ENCODE measurements at regions not wholly inside any gene's neighbourhood (a gene's known extent, or its start where the extent isn't known, plus 50 kb on each side); places are given as distances from the start of the nearest gene placed in this dataset.

DNA sequence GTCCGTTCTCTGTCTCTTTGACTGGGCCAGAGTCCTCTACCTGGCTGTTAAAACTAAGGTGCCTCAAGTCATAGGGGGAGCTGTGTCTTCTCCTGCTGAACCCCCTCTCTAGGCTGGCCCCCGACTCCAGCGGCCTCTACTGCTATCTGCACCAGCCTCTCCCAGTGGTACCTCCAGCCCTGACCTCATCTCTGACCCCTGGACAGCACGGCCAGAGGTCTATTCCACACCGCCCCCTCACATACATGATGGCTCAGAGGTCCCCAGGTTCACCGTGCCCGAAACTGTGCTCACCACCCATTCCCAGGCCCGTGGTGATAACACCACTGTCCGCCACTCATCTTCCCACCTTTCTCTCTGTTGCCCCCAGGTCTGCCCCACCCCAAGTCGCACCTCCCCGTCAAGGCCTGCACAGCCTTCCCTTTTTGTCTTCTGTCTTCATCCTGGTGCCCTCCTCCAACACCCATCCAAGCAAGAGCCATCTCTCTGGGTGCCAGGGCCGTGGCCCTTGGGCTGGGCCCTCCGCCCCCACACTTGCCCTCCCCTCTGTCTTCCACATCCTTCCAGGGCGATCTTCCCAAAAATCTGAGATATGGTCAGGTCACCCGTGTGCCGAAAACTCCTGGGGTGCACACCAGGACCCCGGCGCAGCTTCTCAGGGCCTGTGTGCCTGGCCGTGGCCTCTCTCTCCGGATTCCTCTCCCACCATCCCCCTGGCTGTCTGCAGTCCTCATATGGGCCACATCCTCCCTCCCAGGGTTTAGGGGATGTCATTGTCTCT is 134.4 kb upstream of the ID2 start:
- Histone ChIP-seq H3K4me1 (ENCODE audit: insufficient read depth, low read length) (peaks cover 3% of the 10 kb centered on the region), H3K4me3 (ENCODE audit: low read length) (no peak overlapping the region), H3K9me3 (ENCODE audit: low read length) (no peaks in the 10 kb centered on the region), H3K36me3 (ENCODE audit: insufficient read depth, low read length) (no peaks in the 10 kb centered on the region), H3K27me3 (ENCODE audit: insufficient read depth, low read length) (no peaks in the 10 kb centered on the region), H2AFZ (ENCODE audit: low read depth, low read length) (no peak overlapping the region)

DNA sequence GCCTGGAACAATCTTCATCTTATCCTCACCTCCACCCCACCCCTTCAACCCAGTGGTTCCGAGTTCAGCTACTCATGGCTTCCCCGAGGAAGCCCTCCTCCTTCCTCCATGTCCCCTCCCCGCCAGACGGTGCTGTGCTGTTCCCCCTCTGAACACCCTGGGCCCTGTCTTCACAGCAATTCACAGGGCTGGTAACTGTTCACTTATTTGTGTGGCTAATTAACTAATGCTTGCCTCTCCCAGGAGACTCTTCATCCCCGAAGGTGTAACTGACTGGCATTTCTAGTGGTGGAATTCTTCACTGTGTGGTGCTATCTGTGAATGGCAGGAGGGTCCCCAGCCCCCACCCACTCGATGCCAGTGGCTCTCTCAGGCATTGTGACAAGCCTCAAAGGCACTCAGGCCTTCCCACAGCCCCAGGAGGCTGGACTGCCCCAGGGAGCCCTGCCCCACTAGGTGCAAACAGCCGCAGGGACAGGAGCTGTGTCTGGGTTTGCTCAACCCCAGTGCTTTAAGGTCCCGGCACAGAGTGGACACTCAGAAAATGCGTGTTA is 133.7 kb upstream of the ID2 start:
- Histone ChIP-seq H3K36me3 (ENCODE audit: insufficient read depth, low read length) (no peaks in the 10 kb centered on the region), H3K9me3 (ENCODE audit: low read length) (no peaks in the 10 kb centered on the region), H3K4me1 (ENCODE audit: insufficient read depth, low read length) (peaks cover 3% of the 10 kb centered on the region), H2AFZ (ENCODE audit: low read depth, low read length) (no peak overlapping the region), H3K27me3 (ENCODE audit: insufficient read depth, low read length) (no peaks in the 10 kb centered on the region), H3K4me3 (ENCODE audit: low read length) (no peak overlapping the region)

DNA sequence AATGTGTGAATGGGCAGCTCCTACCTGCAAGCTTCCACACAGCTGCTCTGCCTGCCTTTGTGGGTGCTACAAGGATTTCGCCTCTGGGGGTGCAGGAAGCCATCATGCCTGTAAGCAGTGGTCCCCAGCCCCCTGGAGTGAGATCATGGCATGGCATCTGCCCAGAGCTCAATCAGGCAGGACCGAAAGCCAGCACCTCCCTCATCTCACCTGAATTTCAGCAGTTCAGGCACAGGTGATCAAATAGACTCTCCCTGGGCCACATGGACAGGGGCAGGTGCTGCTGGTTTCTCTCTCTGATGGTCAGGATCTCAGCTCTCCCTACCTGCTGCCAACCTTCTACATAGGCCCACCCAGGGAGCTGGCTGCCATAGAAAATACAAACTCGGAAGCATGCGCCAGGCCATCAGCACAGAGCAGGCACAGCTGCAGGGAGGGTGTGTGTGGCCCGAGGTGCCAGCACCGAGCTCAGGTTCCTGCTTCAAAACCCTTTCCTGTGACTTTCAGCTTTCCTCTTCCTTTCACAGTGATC is 133.2 kb upstream of the ID2 start:
- Histone ChIP-seq H3K4me3 (ENCODE audit: low read length) (no peak overlapping the region), H3K27me3 (ENCODE audit: insufficient read depth, low read length) (no peaks in the 10 kb centered on the region), H3K36me3 (ENCODE audit: insufficient read depth, low read length) (no peaks in the 10 kb centered on the region), H2AFZ (ENCODE audit: low read depth, low read length) (no peak overlapping the region), H3K9me3 (ENCODE audit: low read length) (no peaks in the 10 kb centered on the region), H3K4me1 (ENCODE audit: insufficient read depth, low read length) (peaks cover 3% of the 10 kb centered on the region)

DNA sequence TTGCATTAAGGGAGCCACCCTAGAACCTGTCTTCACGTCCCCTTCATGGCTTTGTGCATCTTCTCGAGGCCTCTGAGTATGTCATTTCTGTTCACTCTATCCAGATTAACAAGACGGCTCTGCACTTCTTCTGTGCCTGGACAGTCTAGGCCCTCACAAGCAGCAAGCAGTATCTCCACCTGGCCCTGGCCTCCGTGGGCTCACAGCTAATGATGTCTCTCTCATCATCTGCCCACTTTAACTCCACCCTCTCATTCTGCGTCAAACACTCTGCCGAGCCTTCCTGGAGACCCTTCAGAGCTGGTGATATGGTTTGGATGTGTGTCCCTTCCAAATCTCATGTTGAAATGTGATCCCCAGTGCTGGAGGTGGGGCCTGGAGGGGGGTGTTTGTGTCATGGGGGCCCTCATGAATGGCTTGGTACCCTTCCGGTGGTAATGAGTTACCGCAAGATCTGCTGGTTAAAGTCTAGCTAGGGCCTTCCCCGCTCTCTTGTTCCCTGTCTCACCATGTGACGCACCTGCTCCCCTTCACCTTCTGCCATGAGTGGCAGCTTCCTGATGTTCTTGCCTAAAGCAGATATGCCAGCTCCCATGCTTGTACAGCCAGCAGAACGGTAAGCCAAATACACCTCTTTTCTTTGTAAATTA is 132.5 kb upstream of the ID2 start:
- Histone ChIP-seq H2AFZ (ENCODE audit: low read depth, low read length) (no peak overlapping the region), H3K36me3 (ENCODE audit: insufficient read depth, low read length) (no peaks in the 10 kb centered on the region), H3K4me3 (ENCODE audit: low read length) (no peak overlapping the region), H3K4me1 (ENCODE audit: insufficient read depth, low read length) (peaks cover 3% of the 10 kb centered on the region), H3K9me3 (ENCODE audit: low read length) (no peaks in the 10 kb centered on the region), H3K27me3 (ENCODE audit: insufficient read depth, low read length) (no peaks in the 10 kb centered on the region)

DNA sequence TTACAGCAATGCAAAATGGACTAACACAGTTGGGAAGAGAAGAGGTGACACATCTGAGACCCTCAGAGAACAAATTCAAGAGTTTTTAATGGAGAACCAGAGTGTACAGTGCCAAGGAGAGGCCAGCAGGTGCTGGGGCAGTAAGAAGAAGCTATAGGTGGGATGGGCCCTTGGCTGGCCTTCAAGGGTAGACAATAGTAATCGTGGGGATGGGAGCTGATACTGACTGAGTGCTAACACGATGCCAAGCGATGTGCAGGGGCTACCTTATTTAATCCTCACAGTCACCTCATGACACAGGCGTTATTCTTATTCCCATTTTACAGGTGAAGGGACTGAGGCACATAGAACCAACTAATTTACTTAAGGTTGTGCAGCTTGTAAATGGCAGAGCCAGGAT is 131.9 kb upstream of the ID2 start:
- Histone ChIP-seq H3K4me1 (ENCODE audit: insufficient read depth, low read length) (no peaks in the 10 kb centered on the region), H2AFZ (ENCODE audit: low read depth, low read length) (no peak overlapping the region), H3K9me3 (ENCODE audit: low read length) (no peaks in the 10 kb centered on the region), H3K4me3 (ENCODE audit: low read length) (no peak overlapping the region), H3K36me3 (ENCODE audit: insufficient read depth, low read length) (no peaks in the 10 kb centered on the region), H3K27me3 (ENCODE audit: insufficient read depth, low read length) (no peaks in the 10 kb centered on the region)

DNA sequence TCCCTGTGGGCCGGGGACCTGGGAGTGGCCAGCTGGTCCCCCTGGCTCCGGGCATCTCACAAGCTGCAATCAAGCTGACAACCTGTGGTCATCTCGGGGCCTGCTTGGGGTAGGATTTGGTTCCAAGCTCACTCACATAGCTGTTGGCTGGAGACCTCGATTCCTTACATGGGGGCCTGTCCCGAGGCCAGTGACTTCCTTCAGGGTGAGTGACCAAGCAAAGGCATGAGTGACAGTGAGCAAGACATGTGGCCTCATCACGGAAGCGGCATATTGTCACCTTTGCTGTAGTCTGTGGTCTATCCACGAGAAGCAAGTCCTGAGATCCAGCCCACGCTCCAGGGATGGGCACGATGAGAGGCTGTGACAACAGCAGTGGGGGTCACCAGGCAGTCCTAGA is 131.4 kb upstream of the ID2 start:
- Histone ChIP-seq H3K36me3 (ENCODE audit: insufficient read depth, low read length) (no peaks in the 10 kb centered on the region), H3K4me1 (ENCODE audit: insufficient read depth, low read length) (no peaks in the 10 kb centered on the region)

DNA sequence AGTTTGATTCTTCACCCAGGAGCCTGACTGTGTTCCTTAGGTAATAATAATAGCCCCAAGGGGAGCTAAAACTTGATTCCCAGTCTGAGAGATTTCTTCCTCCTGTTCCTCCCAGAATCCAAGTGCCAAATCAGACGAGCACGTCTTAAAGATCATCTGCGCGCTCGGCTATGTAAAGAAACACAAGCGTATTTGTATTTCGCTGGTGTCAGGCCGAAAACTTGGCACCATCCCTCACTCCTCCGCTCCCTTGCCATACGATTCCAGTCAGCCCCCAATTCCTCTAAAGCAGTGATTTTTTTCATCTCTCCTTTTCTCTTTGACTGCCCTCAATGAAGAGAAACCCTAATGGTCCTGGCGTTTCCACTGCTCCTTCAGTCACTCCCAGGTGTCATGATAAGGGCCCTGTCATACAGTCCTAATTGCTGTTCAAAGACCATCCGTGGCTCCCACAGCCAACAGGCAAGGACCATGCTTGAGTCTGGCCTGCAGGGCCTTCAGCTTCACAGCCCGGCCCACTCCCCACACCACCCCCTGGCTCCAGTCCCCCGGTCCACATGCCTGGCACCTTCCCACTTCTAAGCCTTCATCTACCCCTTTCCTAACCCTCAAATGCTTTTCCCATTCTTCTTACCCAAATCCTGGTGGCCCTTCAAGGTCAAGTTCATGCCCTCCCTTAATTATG is 130.8 kb upstream of the ID2 start:
- no peaks in the 10 kb centered on the region for H3K4me1 ChIP-seq (ENCODE audit: insufficient read depth, low read length)
- no peaks in the 10 kb centered on the region for H3K9me3 ChIP-seq (ENCODE audit: low read length)
- H2AFZ ChIP-seq (ENCODE audit: low read depth, low read length): no peak overlapping the region

More for the DNA sequence above, 131.4 kb upstream of the ID2 start:
- Histone ChIP-seq H3K9me3 (ENCODE audit: low read length) (no peaks in the 10 kb centered on the region), H2AFZ (ENCODE audit: low read depth, low read length) (no peak overlapping the region), H3K27me3 (ENCODE audit: insufficient read depth, low read length) (no peaks in the 10 kb centered on the region), H3K4me3 (ENCODE audit: low read length) (no peak overlapping the region)

DNA sequence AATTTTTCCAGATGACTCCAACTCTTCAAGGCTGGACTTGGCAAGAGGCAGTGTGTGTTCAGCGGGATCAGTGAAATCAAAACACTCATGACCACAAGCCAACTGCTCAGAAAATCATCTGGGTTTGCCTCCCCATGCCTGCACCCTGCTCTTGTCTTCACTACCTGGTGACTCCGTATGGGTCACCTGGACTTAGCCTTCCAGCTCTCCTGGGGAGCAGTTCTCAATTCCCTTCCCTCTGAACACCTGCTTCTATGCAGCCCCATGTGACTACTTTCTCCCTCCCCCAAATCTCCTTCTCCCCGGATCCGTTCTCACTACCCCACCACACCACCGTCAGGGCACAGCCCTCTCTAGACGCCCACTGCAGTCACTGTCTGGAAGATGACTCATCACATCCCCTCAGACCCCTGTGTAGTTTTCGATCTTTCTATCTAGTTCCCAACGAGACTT is 130.2 kb upstream of the ID2 start:
- H3K27me3 ChIP-seq (ENCODE audit: insufficient read depth, low read length): no peaks in the 10 kb centered on the region
- H3K4me3 ChIP-seq (ENCODE audit: low read length): no peak overlapping the region
- no peaks in the 10 kb centered on the region for H3K9me3 ChIP-seq (ENCODE audit: low read length)
- no peaks in the 10 kb centered on the region for H3K4me1 ChIP-seq (ENCODE audit: insufficient read depth, low read length)
- H2AFZ ChIP-seq (ENCODE audit: low read depth, low read length): no peak overlapping the region
- no peaks in the 10 kb centered on the region for H3K36me3 ChIP-seq (ENCODE audit: insufficient read depth, low read length)

More for the DNA sequence above, 130.8 kb upstream of the ID2 start:
- no peak overlapping the region for H3K4me3 ChIP-seq (ENCODE audit: low read length)
- H3K27me3 ChIP-seq (ENCODE audit: insufficient read depth, low read length): no peaks in the 10 kb centered on the region
- H3K36me3 ChIP-seq (ENCODE audit: insufficient read depth, low read length): no peaks in the 10 kb centered on the region

DNA sequence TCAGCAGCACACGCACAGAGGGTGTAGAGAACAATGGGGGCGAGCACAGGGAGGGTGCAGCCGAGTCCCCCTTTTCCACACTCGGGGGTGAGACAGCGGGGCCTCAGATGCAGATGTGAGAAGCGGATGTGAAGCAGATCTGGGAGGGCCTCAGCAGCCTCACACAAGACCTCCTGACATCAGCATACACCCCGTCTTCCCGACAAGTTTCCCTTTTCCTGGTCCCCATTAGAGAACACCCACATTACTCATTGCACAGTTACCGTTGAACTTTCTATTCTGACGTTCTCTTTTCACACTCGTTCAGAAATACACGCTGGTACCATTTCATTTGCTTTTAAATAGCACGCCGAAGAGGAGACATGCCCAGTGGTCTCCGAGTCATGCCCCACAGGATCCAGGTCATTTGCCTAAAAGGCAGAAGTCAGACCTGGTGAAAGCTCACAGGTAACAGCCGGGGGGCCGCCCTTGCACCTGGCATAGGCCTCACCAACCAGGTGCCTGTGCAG is 129.5 kb upstream of the ID2 start:
- Histone ChIP-seq H3K4me1 (ENCODE audit: insufficient read depth, low read length) (no peaks in the 10 kb centered on the region), H2AFZ (ENCODE audit: low read depth, low read length) (no peak overlapping the region), H3K36me3 (ENCODE audit: insufficient read depth, low read length) (no peaks in the 10 kb centered on the region), H3K4me3 (ENCODE audit: low read length) (no peak overlapping the region), H3K9me3 (ENCODE audit: low read length) (no peaks in the 10 kb centered on the region), H3K27me3 (ENCODE audit: insufficient read depth, low read length) (no peaks in the 10 kb centered on the region)

DNA sequence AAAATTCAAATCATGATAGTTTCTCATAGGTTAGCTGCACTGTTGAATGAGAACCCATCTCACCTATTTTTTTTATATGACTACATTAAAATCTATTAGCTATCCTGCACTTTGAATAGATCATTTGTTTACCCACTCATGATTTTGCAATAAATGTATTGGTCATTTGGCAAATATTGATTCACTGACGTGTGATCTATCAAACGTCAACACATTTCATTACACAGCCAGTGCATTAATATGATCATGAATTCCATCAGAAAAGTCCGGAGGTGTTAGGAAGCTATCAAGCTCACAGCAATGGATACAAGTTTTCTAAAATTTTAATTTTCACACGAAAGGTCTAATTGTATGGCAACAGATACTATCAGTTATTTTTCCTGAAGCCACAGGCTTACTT is 128.2 kb upstream of the ID2 start:
- no peaks in the 10 kb centered on the region for H3K36me3 ChIP-seq (ENCODE audit: insufficient read depth, low read length)
- no peak overlapping the region for H2AFZ ChIP-seq (ENCODE audit: low read depth, low read length)
- H3K4me3 ChIP-seq (ENCODE audit: low read length): no peak overlapping the region
- H3K9me3 ChIP-seq (ENCODE audit: low read length): no peaks in the 10 kb centered on the region
- H3K4me1 ChIP-seq (ENCODE audit: insufficient read depth, low read length): no peaks in the 10 kb centered on the region
- no peaks in the 10 kb centered on the region for H3K27me3 ChIP-seq (ENCODE audit: insufficient read depth, low read length)

DNA sequence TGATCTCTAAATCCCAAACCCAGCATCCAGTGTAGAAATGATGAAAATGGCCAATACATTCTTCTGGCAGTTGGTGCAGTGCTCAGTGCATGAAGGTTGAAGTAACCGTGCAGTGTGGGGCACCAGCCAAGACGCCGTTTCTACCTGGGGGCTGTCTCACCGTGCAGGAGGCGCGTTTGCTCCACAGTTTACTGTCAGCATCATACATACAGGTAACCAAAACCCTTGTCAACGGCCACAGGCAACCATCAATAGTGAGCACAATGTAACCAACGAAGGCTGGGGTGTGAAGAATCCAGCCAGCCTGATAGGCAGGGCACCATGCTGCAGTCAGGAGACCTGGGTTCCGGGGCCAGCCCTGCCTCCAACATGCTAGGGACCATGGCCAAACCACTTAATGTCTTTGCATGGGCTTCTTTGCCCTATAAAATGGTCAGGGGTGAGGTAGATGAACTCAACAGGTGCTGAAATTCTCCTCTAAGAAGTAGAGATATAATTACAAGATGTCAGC is 127.5 kb upstream of the ID2 start:
- Histone ChIP-seq H3K36me3 (ENCODE audit: insufficient read depth, low read length) (no peaks in the 10 kb centered on the region), H3K4me3 (ENCODE audit: low read length) (no peak overlapping the region), H3K9me3 (ENCODE audit: low read length) (no peaks in the 10 kb centered on the region), H3K27me3 (ENCODE audit: insufficient read depth, low read length) (no peaks in the 10 kb centered on the region), H2AFZ (ENCODE audit: low read depth, low read length) (no peak overlapping the region), H3K4me1 (ENCODE audit: insufficient read depth, low read length) (no peaks in the 10 kb centered on the region)

DNA sequence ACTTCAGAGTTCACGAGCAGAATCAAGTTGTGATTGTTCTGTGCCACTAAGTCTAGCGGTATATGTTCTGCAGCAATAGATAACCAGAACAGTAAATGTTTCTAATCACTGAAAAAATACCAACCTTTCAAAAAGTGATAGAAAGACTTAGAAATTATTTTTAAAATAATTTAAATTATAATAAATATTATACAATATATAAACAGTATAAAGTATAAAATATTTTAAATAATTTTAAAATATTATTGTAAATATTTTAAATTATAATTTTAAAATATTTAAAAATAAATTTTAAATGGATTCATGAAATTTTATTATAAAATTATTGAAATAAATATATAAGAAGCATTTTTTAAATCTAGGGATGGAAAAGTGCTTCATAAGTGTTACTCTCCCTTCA is 126.3 kb upstream of the ID2 start:
- H2AFZ ChIP-seq (ENCODE audit: low read depth, low read length): no peak overlapping the region
- no peaks in the 10 kb centered on the region for H3K36me3 ChIP-seq (ENCODE audit: insufficient read depth, low read length)
- H3K4me1 ChIP-seq (ENCODE audit: insufficient read depth, low read length): no peaks in the 10 kb centered on the region
- no peaks in the 10 kb centered on the region for H3K9me3 ChIP-seq (ENCODE audit: low read length)
- no peaks in the 10 kb centered on the region for H3K27me3 ChIP-seq (ENCODE audit: insufficient read depth, low read length)
- H3K4me3 ChIP-seq (ENCODE audit: low read length): no peak overlapping the region

Measured in neuron (in vitro differentiated cells).